Loucy (cell line): ENCODE measurements at regions not wholly inside any gene's neighbourhood (a gene's known extent, or its start where the extent isn't known, plus 50 kb on each side); places are given as distances from the start of the nearest gene placed in this dataset.

Experiments used
- EZH2phosphoT487 ChIP-seq: fragments of 200-600 bp; IDR thresholded peaks from 2 replicates; pipeline ENCODE4 v1.6.1; 2018; ENCODE audit warnings: antibody characterized with exemption, mild to moderate bottlenecking, moderate library complexity, borderline replicate concordance
- TF ChIP-seq, protein P1 (sequence below): fragments of 200-600 bp; sonication (generic); conservative IDR thresholded peaks from 2 replicates; pipeline ENCODE4 v1.5.1; 2014; ENCODE audit warnings: mild to moderate bottlenecking, antibody characterized with exemption, low read length

DNA sequence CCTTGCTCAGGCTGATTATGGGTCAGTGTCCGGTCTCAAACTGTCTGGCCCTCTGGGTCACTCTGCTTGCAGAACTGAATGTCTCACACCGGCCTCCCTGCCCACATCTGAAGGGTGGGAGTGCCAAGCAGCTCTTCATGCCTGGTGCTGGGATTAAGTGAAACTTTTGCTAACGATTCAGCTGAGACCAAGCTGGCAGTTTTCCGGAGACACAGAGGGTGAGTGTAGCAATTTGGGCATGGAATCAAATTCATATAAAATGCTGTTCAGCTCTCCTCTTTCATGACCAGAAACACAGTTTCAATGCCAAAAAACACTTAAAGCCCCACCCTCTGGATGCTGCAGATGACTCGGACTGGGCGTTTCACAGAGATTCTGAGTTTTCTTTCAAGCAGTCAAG lies 207.5 kb downstream of the NXNL2 start:
- TF ChIP-seq, protein P1, sequence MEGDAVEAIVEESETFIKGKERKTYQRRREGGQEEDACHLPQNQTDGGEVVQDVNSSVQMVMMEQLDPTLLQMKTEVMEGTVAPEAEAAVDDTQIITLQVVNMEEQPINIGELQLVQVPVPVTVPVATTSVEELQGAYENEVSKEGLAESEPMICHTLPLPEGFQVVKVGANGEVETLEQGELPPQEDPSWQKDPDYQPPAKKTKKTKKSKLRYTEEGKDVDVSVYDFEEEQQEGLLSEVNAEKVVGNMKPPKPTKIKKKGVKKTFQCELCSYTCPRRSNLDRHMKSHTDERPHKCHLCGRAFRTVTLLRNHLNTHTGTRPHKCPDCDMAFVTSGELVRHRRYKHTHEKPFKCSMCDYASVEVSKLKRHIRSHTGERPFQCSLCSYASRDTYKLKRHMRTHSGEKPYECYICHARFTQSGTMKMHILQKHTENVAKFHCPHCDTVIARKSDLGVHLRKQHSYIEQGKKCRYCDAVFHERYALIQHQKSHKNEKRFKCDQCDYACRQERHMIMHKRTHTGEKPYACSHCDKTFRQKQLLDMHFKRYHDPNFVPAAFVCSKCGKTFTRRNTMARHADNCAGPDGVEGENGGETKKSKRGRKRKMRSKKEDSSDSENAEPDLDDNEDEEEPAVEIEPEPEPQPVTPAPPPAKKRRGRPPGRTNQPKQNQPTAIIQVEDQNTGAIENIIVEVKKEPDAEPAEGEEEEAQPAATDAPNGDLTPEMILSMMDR = no peak
- TF ChIP-seq EZH2phosphoT487 = no peak
